BLaER1 treated with 17β-estradiol and CSF1 and Interleukin-3, amounts not matched to agents 10 nM and 100 nM (cell line): ENCODE measurements at regions not wholly inside any gene's neighbourhood (a gene's known extent, or its start where the extent isn't known, plus 50 kb on each side); places are given as distances from the start of the nearest gene placed in this dataset.
A peak's percentile ranks its signal among the peaks of the same experiment; 100 is the strongest.
"Not testable (repeated sequence)": the region's sequence is repeated elsewhere in the genome, so short reads cannot be mapped to it uniquely, and the experiment has no call there.

ENCODE experiments used
- H3K27ac ChIP-seq, 11 experiments: shearing (Covaris generic); formaldehyde crosslinking; 2 replicates each; pipeline ENCODE4 v1.8.1; 2022
- H3K27me3 ChIP-seq, 11 experiments: shearing (Covaris generic); formaldehyde crosslinking; 2 replicates each; pipeline ENCODE4 v1.8.1; 2022
- H3K36me3 ChIP-seq, 11 experiments: shearing (Covaris generic); formaldehyde crosslinking; 2 replicates each; pipeline ENCODE4 v1.8.1; 2022
- H3K4me1 ChIP-seq, 10 experiments: shearing (Covaris generic); formaldehyde crosslinking; 2 replicates each; pipeline ENCODE4 v1.8.1; 2022
- H3K4me2 ChIP-seq, 11 experiments: shearing (Covaris generic); formaldehyde crosslinking; 2 replicates each; pipeline ENCODE4 v1.8.1; 2022
- H3K4me3 ChIP-seq, 10 experiments: shearing (Covaris generic); formaldehyde crosslinking; 2 replicates each; pipeline ENCODE4 v1.8.1; 2022
- H3K9ac ChIP-seq, 11 experiments: shearing (Covaris generic); formaldehyde crosslinking; 2 replicates each; pipeline ENCODE4 v1.8.1; 2022
- H3K9me3 ChIP-seq, 11 experiments: shearing (Covaris generic); formaldehyde crosslinking; replicated peaks in 1 of 11; 2 replicates each; pipeline ENCODE4 v1.8.1; 2022
- H4K20me1 ChIP-seq, 11 experiments: shearing (Covaris generic); formaldehyde crosslinking; 2 replicates each; pipeline ENCODE4 v1.8.1; 2022
- Cebpa-rat ChIP-seq, 11 experiments: shearing (Covaris generic); IDR thresholded peaks; 2 replicates each; pipeline ENCODE4 v1.8.1; 2022

DNA sequence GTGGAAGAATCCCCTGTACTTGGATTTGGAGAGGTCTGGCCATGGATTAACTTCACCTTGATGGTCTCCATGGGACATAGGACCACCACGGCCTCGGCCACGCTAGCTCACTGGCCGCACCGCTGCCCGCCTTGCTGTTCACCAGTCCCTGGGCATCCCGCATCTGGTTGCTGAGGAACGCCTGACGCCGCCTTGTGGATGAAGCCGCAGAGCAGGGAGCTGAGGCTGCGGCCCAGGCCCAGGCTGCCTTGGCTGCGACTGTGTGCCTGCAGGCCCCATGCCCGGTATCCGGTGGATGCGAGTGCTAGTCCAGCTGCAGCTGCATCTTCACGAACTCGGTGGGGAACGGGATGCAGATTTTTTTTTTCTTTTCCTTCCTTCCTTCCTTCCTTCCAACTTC is 1407.1 kb downstream of the UQCRFS1 start:
- peaks cover 45 to 71% (median 55%) of the 10 kb centered on the region in 11 experiments for H3K36me3 ChIP-seq
- no peak for TF ChIP-seq Cebpa-rat (IDR thresholded peaks at IDR 0.05)
- no peak overlapping the region for H3K27ac ChIP-seq
- H4K20me1 ChIP-seq, result peaks cover 0 to 51% (median 9%) of the 10 kb centered on the region in 11 experiments; a peak in 13 of 22 replicates
- H3K27me3 ChIP-seq, result no peaks in the 10 kb centered on the region
- H3K9ac ChIP-seq, result no peak overlapping the region
- H3K4me2 ChIP-seq, result no peak overlapping the region
- no peak overlapping the region for H3K4me3 ChIP-seq
- H3K4me1 ChIP-seq, result no peaks in the 10 kb centered on the region
- peaks cover 15 to 45% (median 29%) of the 10 kb centered on the region in 11 experiments; a peak in 20 of 22 replicates for H3K9me3 ChIP-seq

DNA sequence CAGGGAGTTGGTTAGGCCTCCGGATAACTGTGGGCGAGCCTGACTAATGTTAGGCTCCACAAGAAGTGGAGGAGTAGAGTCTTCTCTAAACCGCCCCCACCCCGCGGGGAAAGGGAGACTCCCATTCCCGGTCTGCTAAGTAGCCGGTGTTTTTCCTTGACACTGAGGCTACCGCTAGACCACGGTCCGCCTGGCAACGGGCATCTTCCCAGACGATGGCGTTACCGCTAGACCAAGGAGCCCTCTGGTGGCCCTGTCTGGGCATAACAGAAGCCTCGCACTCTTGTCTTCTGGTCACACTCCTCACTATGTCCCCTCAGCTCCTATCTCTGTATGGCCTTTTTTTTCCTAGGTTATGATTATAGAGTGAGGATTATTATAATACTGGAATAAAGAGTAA is 1410.7 kb downstream of the UQCRFS1 start:
- not testable (repeated sequence) for H3K4me1 ChIP-seq, H3K4me3 ChIP-seq, H3K9ac ChIP-seq, H3K27me3 ChIP-seq, H3K27ac ChIP-seq, H3K4me2 ChIP-seq
- H3K9me3 ChIP-seq, result peaks cover 6 to 37% (median 22%) of the 10 kb centered on the region in 11 experiments; a peak in 18 of 22 replicates
- H4K20me1 ChIP-seq, result peaks cover 7 to 85% (median 21%) of the 10 kb centered on the region in 11 experiments; a peak in 19 of 22 replicates
- peaks cover 63 to 96% (median 83%) of the 10 kb centered on the region in 11 experiments for H3K36me3 ChIP-seq

DNA sequence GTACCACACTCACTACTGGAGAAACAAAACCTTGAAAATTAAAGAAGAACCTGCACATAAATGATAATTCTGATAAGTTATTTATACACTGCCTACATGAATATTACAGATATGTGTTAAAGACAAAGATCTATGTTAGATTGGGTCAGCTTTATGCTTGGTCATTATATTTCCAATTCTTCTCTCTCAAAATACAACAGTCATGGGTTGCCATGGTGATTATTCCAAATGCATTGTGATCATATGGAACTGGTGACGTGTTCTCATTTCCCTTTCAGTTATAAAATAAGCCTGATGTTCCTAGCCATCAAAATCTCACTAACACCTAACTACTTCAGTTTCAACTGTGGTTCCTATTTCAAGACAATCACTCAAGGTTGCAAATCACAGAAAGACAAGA is 1416.4 kb downstream of the UQCRFS1 start:
- no peak overlapping the region for H3K27ac ChIP-seq
- H3K9ac ChIP-seq, result no peak overlapping the region
- H4K20me1 ChIP-seq, result peaks cover 31 to 74% (median 45%) of the 10 kb centered on the region in 11 experiments; a peak in 21 of 22 replicates
- H3K4me2 ChIP-seq, result no peak overlapping the region
- no peak overlapping the region for H3K4me3 ChIP-seq
- H3K36me3 ChIP-seq, result peaks cover 32 to 67% (median 51%) of the 10 kb centered on the region in 11 experiments
- peaks cover 16 to 29% (median 20%) of the 10 kb centered on the region in 10 experiments for H3K4me1 ChIP-seq
- no peaks in the 10 kb centered on the region for H3K27me3 ChIP-seq
- peaks cover 0 to 5% (median 3%) of the 10 kb centered on the region in 11 experiments; a peak in 13 of 22 replicates for H3K9me3 ChIP-seq
- no peak for TF ChIP-seq Cebpa-rat (IDR thresholded peaks at IDR 0.05)

DNA sequence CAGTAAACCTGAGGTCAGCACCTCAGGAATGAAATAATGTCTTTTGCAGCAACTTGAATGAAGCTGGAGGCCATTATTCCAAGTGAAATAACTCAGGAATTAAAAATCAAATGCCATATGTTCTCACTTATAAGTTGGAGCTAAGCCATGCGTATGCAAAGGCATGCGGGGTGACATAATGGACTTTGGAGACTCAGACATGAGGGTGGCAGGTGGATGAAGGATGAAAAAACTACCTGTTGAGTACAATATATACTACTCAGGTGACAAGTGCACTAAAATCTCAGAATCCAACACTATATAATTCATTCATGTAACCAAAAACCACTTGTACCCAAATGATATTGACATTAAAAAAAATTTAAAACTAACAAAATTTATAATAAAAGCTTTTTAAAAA is 1416.9 kb downstream of the UQCRFS1 start:
- H3K9me3 ChIP-seq, result peaks cover 0 to 8% (median 7%) of the 10 kb centered on the region in 11 experiments; a peak in 13 of 22 replicates
- no peak overlapping the region for H3K9ac ChIP-seq
- no peak overlapping the region for H3K27ac ChIP-seq
- no peaks in the 10 kb centered on the region for H3K27me3 ChIP-seq
- peak overlapping the region in 8 of 11 experiments; percentile 91 to 97 (median 96); a peak in 12 of 22 replicates for H3K4me2 ChIP-seq
- H3K36me3 ChIP-seq, result peaks cover 30 to 62% (median 49%) of the 10 kb centered on the region in 11 experiments
- peaks cover 18 to 31% (median 25%) of the 10 kb centered on the region in 10 experiments for H3K4me1 ChIP-seq
- peaks cover 31 to 69% (median 45%) of the 10 kb centered on the region in 11 experiments; a peak in 21 of 22 replicates for H4K20me1 ChIP-seq
- TF ChIP-seq Cebpa-rat (IDR thresholded peaks at IDR 0.05), result no peak
- no peak overlapping the region for H3K4me3 ChIP-seq

DNA sequence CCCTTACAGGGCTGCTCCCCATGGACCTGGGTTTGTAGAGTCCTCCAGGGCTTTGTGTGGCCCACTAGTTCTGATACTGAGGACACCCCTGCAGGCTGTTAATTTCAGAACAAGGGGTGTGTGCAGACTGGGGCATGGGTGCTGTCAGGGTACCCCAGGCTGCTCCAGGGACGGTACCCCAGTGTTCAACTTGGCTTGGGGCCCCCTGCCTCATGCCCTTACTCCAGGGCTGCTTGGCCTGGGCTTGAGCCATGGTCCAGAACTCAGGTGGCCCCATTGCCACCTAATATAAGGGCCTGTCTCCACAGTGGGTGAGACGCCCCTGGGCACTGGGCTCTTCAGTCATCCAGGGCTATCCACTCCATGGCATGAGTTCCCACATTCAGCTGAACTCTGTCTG is 1417.6 kb downstream of the UQCRFS1 start:
- peak overlapping the region in 4 of 11 experiments; percentile 90 to 96 (median 93); a peak in 8 of 22 replicates for H3K27ac ChIP-seq

DNA sequence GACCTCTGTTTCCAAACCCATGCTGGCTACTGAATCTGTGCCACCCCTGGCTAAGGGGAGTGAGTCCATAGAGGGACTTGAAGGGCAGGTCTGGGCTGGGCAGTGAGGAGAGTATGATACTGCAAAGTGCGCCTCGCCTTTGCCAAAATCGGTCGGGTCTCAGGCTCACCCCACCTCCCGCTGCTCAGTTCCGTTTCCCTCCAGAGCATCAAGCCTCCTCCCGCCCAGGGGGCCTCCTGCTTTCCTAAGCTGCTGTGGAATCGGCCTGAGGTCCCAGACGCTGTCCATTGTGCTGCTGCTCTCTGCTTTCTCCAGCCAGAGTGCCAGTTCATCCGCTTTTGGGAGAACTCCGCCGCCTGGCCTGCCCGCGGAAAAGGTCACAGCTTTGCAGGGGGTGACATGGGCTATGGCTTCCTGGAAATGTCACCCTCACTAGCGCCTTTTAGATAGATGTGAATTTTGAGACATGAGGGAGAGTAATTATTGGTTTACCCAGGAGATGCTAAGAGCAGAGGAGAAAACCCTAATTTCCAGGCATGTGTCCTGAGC is 1418.4 kb downstream of the UQCRFS1 start:
- Histone ChIP-seq H3K27me3 (no peaks in the 10 kb centered on the region), H3K36me3 (peaks cover 22 to 50% (median 39%) of the 10 kb centered on the region in 11 experiments), H3K4me1 (peaks cover 18 to 31% (median 28%) of the 10 kb centered on the region in 10 experiments), H3K27ac (peak overlapping the region; percentile 1 to 96 (median 92); a peak in 21 of 22 replicates), H4K20me1 (peaks cover 31 to 55% (median 45%) of the 10 kb centered on the region in 11 experiments; a peak in 21 of 22 replicates), H3K9me3 (peaks cover 0 to 16% (median 12%) of the 10 kb centered on the region in 11 experiments; a peak in 13 of 22 replicates), H3K4me2 (peak overlapping the region; percentile 91 to 99 (median 96)), H3K9ac (peak overlapping the region; percentile 80 to 96 (median 93)), H3K4me3 (peak overlapping the region; percentile 65 to 94 (median 87))
- TF ChIP-seq Cebpa-rat (IDR thresholded peaks at IDR 0.05), result no peak

More for the DNA sequence above, 1417.6 kb downstream of the UQCRFS1 start:
- Histone ChIP-seq H3K9ac (peak overlapping the region in 9 of 11 experiments; percentile 80 to 96 (median 93); a peak in 12 of 22 replicates), H4K20me1 (peaks cover 31 to 62% (median 45%) of the 10 kb centered on the region in 11 experiments; a peak in 21 of 22 replicates), H3K27me3 (no peaks in the 10 kb centered on the region), H3K4me3 (peak overlapping the region in 9 of 10 experiments; percentile 77 to 94 (median 89); a peak in 15 of 20 replicates), H3K36me3 (peaks cover 29 to 58% (median 47%) of the 10 kb centered on the region in 11 experiments), H3K9me3 (peaks cover 0 to 15% (median 12%) of the 10 kb centered on the region in 11 experiments; a peak in 13 of 22 replicates), H3K4me2 (peak overlapping the region; percentile 91 to 99 (median 96)), H3K4me1 (peaks cover 18 to 31% (median 28%) of the 10 kb centered on the region in 10 experiments)
- no peak for TF ChIP-seq Cebpa-rat (IDR thresholded peaks at IDR 0.05)

DNA sequence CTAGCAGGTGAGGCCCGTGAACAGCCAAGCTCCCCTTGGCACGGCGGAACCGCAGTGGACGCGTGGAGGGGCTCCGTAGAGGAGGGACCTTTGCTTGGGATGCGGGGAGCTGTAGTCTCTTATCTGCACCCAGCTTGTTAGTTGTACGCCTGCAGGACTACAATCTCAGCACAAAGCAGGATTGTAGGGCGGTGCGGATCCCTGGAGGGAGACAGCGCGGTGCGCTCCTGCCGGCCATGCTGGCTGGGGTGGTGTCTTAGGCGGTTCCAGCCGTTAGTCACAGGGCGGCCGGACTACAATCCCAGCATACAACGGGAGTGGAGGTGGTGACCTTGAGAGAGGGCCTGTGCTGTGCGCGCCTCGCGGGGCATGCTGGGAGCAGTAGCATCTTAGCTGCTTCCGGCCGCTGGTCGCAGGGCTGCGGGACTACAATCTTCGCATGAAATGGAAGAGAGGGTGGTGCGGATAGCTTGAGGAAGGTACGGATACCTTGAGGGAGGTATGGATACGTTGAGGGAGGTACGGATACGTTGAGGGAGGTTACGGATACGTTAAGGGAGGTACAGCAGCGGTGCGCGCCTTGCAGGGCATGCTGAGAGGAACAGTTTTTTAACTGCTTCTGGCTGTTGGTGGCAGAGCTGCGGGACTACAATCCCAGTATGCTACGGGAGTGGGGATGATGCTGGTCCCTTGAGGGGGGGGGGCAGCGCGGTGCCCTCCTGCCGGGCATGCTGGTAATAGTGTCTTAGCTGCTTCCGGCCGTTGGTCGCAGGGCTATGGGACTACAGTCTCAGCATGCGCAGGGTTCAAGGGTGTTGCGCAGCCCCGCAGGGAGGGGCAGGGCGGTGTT is 1419.1 kb downstream of the UQCRFS1 start:
- Histone ChIP-seq H3K27me3 (no peaks in the 10 kb centered on the region), H3K9me3 (peaks cover 0 to 20% (median 17%) of the 10 kb centered on the region in 11 experiments; a peak in 14 of 22 replicates), H3K36me3 (peaks cover 15 to 45% (median 34%) of the 10 kb centered on the region in 11 experiments), H4K20me1 (peaks cover 31 to 49% (median 43%) of the 10 kb centered on the region in 11 experiments; a peak in 21 of 22 replicates), H3K9ac (peak overlapping the region; percentile 80 to 96 (median 93)), H3K27ac (peak overlapping the region; percentile 73 to 96 (median 92)), H3K4me1 (peaks cover 18 to 31% (median 28%) of the 10 kb centered on the region in 10 experiments), H3K4me2 (peak overlapping the region; percentile 91 to 99 (median 96)), H3K4me3 (peak overlapping the region; percentile 65 to 94 (median 87))
- TF ChIP-seq Cebpa-rat (IDR thresholded peaks at IDR 0.05), result no peak

DNA sequence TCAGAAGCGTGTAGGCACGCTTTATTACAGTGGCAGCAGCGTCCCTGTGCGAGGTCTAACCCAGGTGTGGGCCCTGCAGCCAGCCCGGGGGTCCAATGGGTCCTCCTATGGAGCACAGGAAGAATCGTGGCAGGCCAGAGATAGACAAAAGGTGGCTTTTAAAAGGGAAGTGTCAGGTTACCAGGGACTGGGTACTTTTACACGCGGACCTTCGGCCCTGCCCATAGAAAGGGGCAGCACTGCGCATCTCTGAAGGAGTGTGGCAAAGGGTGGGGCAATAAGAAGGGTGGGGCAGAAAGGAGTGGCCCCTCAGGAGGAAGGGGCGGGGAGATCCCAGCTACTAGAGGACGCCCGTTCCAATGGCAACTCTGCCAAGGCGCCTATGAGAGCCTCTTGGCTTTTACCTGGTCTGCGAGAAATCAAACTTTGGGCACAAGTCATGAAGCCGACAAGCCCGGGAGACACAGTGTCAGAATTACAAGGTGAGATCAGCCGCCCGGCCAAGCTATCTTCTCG is 1419.8 kb downstream of the UQCRFS1 start:
- Histone ChIP-seq H4K20me1 (peaks cover 29 to 43% (median 39%) of the 10 kb centered on the region in 11 experiments; a peak in 21 of 22 replicates), H3K27ac (peak overlapping the region; percentile 73 to 96 (median 92)), H3K4me2 (peak overlapping the region; percentile 75 to 99 (median 91)), H3K9ac (peak overlapping the region; percentile 80 to 96 (median 93)), H3K9me3 (peaks cover 0 to 27% (median 23%) of the 10 kb centered on the region in 11 experiments; a peak in 15 of 22 replicates), H3K27me3 (no peaks in the 10 kb centered on the region), H3K4me3 (peak overlapping the region; percentile 65 to 94 (median 87)), H3K36me3 (peaks cover 10 to 45% (median 27%) of the 10 kb centered on the region in 11 experiments), H3K4me1 (peaks cover 18 to 31% (median 28%) of the 10 kb centered on the region in 10 experiments)
- TF ChIP-seq Cebpa-rat (IDR thresholded peaks at IDR 0.05), result no peak
